GM21576 (cell line): ENCODE measurements at regions not wholly inside any gene's neighbourhood (a gene's known extent, or its start where the extent isn't known, plus 50 kb on each side); places are given as distances from the start of the nearest gene placed in this dataset.

Source experiments
- ATAC-seq: cut with Tn5 transposase; IDR thresholded peaks from one replicate; pipeline ENCODE4 v1.9.1; 2021; ENCODE audit warnings: mild to moderate bottlenecking, moderate library complexity; ENCODE audit not compliant: unreplicated experiment

DNA sequence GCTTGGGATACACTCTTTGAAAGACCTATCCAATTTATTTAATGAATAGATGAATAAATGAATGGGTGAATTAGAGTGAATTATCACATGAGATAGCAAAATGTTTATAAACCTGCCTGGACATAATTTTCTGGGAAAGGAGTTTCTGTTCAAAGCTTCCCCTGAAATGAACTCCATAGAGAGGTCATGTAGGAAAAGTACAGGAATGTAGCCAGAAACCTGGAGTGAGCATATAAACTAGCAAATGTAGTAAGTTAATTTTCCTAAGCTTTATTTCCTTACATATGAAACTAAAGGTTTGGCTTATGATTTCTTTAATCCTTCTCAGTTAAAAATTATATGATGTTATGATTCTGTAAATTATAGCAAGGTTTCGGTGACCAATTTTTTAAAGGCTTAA, 380.3 kb upstream of the RSPO3 start:
- ATAC-seq: no peak

DNA sequence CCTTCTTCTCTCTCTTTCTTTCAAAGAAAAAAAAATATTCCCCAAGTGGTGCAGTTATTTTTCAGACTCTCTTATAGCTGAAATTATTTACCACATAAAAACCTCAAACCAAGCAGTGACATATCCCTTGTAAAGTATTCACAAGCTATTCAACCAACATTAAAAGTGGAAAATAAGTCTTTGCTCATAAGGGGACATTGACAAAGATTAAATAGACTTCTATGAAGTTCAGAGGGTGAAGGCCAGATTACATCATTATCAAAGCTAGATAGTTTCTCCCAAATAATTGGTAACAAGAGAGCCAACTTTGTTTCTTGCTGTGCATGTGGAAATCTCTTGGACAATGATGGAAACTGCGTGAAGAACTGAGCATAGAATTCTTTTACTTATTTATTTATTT, 379.8 kb upstream of the RSPO3 start:
- ATAC-seq: no peak

DNA sequence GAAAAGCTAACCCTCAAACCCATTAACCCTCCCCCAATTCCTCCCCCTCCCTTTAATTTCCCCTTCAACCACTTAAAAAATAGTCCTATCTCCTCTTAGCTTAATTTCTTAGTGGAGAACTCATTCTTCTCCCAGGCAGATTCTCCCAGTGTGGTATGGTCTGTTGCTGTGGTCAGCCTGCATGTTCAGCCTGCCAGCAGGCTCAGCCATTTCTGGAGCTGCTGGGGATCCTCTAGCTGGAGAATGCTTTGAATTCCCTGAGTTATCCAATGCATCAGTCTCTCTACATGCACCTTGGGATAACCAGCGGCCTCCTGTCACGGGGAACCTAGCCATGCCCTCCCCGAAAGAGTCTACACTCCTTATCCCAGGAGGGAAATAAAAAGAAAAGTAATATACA, 375.4 kb upstream of the RSPO3 start:
- ATAC-seq: no peak

DNA sequence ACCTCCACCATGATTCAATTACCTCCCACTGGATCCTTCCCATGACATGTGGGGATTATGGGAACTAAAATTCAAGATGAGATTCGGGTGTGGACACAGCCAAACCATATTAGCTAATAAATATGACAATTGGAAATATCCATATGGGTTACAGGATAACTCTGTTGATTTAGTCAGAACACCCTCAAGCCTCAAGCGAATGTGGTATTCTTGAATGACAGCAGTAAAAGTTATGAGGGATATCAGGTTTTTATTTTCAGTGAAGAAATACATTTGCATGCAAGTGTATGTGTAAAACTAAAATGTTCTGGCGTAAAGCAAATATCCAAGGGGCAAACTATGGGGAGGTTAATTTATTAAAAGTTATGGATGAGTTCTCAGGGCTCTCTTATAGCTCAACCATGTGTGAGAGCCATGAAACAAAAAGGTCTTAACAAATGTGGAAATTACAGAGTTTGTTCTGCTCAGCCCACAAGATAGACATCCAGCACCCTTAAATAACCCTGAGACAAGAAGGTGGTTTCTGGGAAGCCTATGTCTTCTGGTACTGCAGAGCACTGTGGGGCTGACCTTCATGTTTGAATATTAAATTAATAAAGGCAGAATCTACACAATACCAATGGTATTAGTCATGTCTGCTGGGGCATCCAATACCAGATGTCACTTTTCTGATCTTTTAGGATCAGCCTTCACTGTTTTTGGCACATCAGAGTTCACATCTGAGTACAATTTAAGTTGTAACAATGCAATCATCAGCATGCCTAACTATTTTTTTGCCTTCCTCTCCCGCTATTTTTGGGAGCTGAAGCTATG, 370.5 kb upstream of the RSPO3 start:
- no peak for ATAC-seq

DNA sequence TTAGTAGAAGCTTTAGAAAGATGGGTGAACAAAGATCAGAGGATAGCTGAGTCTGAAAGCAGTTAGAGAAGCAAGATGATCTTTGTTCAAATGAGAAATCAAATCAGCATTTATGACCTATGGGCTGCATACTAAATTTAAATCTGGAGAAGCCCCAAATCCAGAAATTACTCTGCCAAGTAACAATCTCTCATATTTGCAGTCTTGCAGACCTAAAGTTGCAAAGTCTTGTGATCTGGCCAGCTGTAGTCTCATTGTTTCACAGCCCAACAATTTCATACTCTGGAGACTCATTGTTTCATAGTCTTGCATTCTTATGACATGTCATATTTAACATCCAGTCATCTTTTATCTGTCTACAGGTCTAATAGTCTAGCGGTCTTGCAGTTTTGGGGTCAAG, 364.9 kb upstream of the RSPO3 start:
- ATAC-seq: no peak

DNA sequence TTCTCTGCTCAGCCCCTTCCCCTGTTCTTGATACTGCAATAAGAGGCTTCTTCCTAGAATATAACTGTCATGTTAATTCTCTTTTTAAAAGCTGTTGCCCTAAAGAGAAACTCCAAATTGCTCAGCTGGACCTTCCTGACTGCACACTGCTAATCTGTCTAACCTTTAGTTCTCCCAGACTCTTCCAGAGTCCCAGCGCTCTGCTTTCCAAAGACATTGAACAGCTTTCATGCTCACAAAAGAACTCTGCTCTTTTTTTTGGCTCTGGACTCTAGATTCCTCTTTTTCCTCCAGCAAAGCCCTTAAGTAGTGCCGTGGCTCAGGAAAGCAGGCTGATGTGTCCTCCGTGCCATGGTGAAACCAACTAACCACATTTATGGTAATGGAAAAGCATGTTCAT, 356.6 kb upstream of the RSPO3 start:
- no peak for ATAC-seq

DNA sequence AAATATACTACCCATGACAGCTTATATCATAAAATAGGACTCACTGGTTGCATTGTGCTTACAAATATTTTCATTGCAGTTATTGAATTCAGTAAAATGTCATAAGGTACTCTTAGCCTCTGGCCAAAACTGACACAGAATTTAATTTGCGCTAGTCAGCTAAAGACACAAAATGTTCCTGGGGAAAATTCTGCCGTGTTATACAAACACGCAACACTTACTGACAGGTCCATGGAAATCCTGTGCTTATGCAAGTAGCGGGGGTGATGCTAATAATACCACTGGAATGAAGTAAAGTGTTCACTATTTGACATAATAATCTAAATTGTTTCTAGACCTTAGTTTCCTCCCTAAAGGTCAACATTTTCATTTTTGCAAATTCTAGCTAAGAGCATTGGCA, 354.4 kb upstream of the RSPO3 start:
- no peak for ATAC-seq

DNA sequence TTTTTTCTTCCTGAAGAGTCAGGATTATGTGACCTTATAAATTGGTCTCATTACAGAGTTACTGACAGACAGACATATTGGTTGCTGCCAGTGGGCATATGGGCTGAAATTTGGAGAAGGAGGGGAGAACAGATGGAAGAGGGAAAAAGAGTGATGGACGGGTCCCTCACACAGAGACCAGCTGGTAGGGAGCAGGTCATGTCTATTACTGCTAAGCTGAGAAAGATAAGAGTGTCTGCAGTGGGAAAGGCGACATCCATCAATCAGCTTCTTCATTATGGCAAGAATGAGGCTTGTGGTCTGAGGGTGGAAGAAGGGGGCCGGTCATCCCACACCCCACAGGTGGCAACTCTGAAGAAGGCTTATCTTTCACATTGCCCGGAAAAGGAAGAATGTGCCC, 353.8 kb upstream of the RSPO3 start:
- ATAC-seq: no peak

DNA sequence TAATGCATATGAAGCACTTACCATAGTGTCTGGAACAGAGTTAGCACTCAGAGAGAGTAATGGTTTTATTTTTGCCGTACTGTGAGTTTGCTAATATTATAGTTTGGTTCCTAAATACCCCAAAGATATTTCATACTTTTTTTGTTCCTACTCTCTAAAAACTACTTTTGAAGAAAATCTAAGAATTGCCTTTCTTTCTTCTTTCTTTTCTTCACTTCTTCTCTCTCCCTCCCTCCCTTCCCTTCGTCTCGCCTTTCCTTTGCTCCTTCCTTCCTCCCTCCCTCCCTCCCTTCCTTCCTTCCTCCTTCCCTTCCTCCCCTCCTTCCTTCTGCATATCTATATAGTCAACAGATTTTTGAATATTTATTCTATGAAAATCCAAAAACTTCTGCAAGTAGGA, 351.7 kb upstream of the RSPO3 start:
- ATAC-seq: no peak

DNA sequence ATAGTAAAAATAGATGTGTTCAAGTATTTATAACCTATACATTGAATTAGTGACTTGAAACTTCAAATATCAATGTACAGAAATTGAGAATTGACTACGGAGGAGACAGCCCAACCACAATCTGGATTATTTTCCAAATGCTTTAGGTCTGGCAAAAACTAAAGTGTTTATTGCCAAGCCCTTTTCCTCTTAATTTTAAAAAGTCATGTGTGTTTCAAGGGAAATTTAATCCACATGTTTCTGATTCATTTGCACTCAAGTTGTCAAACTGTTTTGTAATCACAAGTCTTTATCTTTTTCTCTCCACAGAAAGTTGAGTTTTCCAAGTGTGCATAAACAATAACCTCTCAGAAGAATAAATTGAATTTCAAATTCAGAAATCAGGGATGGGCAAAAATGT, 350.8 kb upstream of the RSPO3 start:
- ATAC-seq: no peak

DNA sequence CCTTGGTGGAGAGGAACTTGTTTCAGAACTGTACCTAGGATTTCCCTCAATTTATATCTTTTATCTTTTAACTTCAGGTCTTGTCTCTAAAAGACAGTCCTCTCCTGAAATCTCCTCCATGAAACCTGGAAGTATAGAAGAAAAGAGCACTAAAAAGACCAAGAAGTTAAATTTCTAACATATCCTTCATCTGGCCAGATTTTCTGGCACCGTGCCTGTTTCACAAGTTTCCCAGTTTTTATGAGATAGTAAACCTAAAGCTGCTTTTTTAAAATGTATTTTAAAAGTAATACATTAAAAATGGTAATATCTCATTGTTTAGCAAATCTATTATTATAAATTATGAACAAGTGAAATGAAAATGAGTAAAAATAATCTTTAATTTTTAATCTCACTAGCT, 348.3 kb upstream of the RSPO3 start:
- no peak for ATAC-seq

DNA sequence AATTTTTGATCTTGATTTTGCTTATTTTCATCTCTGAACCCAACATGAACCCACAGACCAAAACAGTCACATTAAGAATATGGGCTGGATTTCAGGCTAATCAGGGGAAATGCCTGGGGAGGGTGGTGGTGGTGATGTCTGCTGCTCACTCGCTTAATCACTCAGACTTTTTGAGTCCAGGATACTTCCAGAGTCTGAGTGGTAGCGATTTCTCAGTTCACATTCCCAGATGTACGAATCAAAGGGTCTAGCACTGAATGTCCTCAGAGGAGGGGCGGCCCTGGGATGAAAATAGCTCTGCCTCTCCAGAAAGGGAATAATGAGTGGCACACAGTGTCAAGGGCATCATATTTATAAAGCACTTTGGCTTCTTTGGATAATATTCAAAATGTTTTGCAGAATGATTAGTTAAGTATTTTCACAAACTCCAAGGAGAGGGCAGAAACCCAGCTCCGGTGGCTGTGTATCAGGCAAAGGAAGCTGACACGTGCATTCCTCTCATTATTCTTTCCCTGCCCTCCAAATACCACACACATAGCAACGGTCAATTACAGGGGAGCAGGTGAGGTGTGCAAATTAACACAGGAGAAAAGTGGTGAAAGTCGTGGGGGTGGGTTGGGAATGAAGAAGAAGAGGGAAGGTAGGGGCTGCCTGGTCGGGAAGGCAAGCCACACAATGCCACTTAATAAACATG, 345.2 kb upstream of the RSPO3 start:
- no peak for ATAC-seq

DNA sequence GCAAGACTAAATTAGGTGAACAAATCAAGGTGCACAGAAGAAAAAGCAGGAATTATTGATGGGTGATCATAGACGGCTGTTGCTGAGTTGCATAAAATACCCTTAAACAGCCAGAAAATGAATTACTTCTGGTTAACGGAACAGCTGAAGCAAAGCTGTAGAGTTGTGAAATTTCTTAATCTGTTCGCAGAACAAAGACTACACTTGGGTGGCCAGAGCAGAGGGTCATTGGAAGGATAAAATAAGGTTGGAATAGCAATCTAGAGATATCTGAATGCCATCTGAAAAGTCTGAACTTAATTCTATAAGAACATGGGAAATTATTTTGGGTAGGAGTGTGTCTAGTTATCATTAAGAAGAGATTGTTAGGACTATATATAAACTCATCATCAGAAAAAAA, 339.1 kb upstream of the RSPO3 start:
- no peak for ATAC-seq

DNA sequence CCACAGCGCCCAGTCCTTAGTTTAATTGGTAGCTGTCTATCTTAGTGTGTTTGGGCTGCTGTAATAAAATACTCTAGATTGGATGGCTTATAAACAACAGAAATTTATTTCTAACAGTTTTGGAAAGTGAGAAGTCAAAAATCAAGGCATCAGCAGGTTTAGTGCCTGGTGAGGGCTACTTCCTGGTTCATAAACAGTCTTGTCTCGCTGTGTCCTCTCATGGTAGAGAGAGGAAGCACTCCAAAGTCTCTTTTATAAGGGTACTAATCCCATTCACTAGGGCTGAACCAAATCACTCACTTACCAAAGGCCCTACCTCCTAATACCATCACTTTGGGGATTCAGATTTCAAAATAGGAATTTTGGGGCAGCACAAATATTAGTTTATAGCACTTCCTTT, 336.9 kb upstream of the RSPO3 start:
- no peak for ATAC-seq

DNA sequence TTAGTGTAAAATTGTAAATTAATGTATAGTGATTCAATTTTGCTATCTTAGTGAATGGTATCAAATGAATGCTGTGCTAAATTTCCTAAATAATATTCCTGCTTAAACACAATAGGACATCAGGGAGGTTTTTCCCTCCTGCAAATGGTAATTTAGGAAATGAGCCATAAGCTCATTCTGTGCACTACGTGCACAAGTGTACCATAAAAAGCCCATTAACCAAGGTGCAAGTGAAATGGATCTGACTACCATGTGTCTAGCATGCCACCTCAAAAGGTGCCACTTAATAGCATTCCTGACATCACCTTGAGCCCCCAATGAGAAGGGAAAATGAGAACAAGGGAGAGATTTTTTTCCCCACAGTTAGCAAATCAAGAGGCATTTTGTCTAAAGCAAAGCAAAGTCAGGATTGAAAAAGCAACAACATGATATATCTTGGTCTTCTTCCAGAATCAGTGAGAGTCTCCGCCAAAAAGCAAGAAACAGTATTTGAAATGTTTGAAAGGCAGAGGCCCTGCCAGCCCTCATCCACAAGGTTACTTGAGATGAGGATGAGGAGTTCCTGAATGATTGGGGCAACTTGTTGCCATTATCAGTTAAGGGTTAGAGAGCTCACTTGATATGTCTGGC, 334.2 kb upstream of the RSPO3 start:
- no peak for ATAC-seq

DNA sequence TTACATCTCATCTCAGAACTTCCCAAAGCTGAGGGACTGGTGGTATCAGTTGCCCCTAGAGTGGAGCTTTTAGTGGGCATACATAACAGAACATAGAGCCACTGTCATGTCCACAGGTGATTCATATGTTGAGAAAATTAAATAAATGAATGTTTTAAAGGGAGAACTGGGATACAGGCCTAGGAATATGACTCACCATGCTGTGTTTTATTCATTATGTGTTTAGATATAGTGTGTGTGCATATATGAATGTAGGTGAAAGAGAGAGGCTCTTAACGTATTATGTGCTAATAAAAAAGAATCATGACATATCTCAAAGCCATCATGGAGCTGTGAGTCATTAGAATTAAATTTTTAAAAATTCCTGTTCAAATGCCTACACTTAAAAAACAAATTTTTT, 332.2 kb upstream of the RSPO3 start:
- ATAC-seq: no peak

DNA sequence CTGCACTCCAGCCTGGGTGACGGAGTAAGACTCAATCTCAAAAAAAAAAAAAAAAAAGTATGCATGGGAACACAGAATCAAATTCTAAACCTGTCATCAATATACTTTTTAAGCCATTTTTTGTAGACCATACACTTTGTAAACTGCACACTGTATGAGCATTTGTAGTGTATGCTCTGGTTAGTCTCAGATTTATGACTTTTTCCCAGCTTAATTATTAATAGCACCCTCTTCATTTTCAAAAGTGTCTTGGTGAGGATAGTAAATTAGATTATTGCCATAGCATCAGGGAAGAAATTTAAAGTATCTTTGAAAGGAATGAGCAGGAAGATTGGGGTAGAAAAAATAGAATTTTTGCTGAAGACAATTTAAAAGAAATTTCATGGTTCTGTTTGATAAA, 330.8 kb upstream of the RSPO3 start:
- no peak for ATAC-seq

DNA sequence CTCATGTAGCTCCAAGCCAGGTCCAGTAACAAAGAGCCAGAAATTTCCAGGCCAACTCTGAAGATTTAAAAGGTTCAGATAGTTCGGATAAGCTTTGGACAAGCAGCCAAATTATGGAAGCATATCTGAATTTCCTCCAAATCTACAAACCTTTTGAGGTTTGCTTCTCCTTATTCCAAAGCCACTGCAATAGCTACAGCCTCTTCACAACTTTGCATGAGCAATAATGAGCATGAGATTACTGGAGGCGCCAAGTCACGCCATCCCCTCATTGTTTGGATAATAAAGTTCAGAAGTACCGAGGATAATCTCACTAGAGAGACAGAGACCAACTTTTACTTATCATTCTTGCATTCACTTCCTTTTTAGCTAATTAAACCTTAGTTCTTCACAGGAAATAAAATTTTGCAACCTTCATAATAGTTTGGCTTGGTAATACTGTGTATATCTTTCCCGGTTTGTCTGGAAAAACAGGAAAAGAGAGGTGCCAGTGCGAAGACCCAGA, 329.6 kb upstream of the RSPO3 start:
- ATAC-seq: no peak

DNA sequence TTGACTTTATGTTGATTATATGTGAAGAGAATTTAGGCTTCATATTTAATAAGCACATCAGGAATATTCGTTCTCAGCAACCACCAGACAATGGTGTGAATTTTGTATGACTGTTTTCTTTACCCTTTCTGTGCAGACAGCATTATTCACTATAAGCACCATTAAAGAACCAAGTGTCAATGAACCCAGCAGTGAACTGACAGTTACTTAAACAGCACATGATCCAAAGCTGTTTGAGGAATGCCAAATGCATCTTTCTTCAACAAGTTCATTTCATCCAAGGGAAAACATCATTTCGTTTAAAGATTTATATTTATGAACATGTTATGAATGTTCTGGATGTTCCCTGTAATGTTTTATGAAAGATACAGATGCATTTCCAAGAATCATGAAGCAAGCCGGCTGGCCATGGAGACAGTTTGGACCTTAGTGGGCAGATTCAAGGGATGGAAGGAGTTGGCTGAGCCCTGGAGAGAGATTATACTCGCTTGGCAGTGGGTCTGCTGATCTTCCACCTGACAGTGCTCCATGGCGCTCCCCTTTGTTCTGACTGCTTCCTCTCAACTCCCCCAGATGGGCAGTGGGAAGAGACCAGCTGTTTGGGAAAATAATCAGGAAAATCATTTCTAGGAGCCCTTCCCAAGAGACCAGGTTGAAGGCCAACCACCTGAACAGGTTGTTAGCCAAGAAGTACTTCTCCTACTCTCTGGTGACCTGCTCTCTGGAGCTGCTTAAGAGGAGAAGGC, 326.0 kb upstream of the RSPO3 start:
- ATAC-seq: no peak

DNA sequence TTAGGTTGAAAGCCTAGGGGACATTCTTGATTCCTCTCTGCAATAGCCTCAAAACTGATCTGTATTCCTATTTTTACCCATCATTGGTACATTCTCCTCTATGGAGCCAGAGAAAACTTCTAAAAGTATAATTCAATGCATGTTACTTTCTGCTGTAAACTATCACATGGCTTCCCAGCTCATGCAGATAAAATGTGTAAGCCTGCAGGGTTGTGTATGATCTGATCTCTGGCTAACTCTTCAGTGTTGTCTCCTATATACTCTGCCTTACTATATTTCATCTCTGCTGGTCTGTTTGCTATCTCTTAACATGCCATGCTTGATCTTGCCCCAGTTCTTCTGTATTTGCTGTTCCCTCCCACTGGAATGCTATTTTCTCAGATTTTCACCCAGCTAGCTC, 323.3 kb upstream of the RSPO3 start:
- no peak for ATAC-seq

DNA sequence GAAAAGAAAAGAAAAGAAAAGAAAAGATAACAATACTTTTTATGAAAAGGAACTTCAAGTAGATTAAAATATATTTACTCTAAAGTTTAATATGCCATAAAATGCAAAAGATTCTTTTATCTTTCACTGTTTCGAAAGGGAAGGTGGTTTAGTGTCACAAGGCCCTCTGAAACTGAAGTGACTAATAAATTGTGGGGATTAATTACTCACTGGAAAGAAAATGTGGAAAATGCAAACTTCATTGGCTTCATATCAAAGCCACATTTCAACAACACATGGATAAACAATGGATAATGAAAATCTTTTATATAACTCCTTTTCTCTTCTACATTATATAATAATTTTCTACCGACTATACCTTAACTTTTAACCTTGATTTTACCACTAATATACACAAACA, 320.5 kb upstream of the RSPO3 start:
- ATAC-seq: no peak
